ENCODE measurements at regions not wholly inside any gene's neighbourhood (a gene's known extent, or its start where the extent isn't known, plus 50 kb on each side); places are given as distances from the start of the nearest gene placed in this dataset.

DNA sequence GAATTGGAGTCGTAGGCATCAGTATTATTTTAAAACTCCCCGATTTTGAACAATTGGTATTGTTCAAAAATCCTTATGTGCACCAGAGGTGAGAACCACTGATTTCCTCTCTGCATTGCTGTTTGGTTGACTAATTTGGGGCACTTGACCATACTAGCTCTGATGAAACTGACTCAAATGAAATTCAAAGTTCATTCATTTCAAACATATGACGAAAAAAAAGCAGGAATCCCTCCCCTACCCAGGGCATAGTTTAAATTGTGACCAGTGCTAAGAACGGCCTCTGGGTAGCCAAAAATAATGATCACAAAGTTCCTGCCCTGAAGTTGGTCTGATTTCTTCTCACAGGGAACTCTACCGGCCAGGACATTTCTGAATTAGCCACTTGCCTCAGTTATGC is 75.7 kb upstream of the EGFL6 start:
- Histone ChIP-seq H3K4me3 (ENCODE audit: low read depth, low read length) (no peak overlapping the region), H3K36me3 (ENCODE audit: control insufficient read depth, insufficient read depth, low read length) (no peaks in the 10 kb centered on the region), H3K27me3 (ENCODE audit: control insufficient read depth, insufficient read depth, low read length) (peaks cover 2% of the 10 kb centered on the region)
- no peak for DNase-seq (ENCODE audit: low read depth)
- TF ChIP-seq CTCF (IDR thresholded peaks at IDR 0.05; ENCODE audit: insufficient read depth, low read length, poor library complexity, severe bottlenecking): no peak

DNA sequence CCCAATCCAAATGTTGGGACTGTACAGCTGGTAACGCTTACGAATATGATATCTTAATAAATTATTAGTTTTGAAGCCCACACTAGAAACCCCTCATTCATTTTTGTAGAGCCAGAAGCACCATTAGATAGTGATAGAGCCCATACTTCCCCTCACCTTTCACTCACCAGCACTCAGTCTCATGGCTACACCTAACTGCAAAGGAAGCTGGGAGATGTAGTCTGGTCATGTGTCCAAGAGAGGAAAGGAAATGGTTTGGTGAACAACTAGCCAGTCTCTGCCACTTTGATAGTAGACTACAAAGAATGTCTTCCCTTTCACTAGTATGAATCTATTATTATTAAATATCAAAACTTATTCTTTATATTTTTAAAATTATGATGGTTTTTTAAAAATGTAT is 77.1 kb upstream of the EGFL6 start:
- peaks cover 2% of the 10 kb centered on the region for H3K27me3 ChIP-seq (ENCODE audit: control insufficient read depth, insufficient read depth, low read length)
- H3K4me3 ChIP-seq (ENCODE audit: low read depth, low read length): no peak overlapping the region
- no peaks in the 10 kb centered on the region for H3K36me3 ChIP-seq (ENCODE audit: control insufficient read depth, insufficient read depth, low read length)
- TF ChIP-seq CTCF (IDR thresholded peaks at IDR 0.05; ENCODE audit: insufficient read depth, low read length, poor library complexity, severe bottlenecking): no peak
- DNase-seq (ENCODE audit: low read depth): no peak

DNA sequence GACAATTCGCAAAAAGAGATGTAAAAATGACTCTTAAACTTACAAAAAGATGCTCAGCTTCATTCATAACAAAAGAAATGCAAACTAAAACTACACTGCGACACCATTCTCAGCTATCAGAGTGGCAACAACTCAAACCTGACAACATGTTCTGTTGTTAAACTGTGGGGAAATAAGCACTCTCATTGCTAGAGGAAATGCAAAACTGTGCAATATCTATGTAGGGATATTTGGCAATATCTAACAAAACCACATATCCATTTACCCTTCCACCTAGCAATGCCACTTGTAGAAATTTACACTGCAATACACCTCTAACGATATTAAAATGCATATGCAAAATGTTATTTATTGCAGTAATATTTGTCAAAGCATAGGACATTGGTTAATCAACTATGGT is 78.3 kb upstream of the EGFL6 start:
- Histone ChIP-seq H3K36me3 (ENCODE audit: control insufficient read depth, insufficient read depth, low read length) (no peaks in the 10 kb centered on the region), H3K4me3 (ENCODE audit: low read depth, low read length) (no peak overlapping the region), H3K27me3 (ENCODE audit: control insufficient read depth, insufficient read depth, low read length) (peaks cover 2% of the 10 kb centered on the region)
- TF ChIP-seq CTCF (IDR thresholded peaks at IDR 0.05; ENCODE audit: insufficient read depth, low read length, poor library complexity, severe bottlenecking): no peak
- no peak for DNase-seq (ENCODE audit: low read depth)

- no peak for TF ChIP-seq CTCF (IDR thresholded peaks at IDR 0.05; ENCODE audit: insufficient read depth, low read length, poor library complexity, severe bottlenecking)
- no peaks in the 10 kb centered on the region for H3K36me3 ChIP-seq (ENCODE audit: control insufficient read depth, insufficient read depth, low read length)
- DNase-seq (ENCODE audit: low read depth): no peak
- H3K27me3 ChIP-seq (ENCODE audit: control insufficient read depth, insufficient read depth, low read length): no peaks in the 10 kb centered on the region
- no peak overlapping the region for H3K4me3 ChIP-seq (ENCODE audit: low read depth, low read length)
These were observed 79.9 kb upstream of the EGFL6 start for GRCh38 chrX:13489454-13489853.

GRCh38 chrX:13487731-13488505 is 81.5 kb upstream of the EGFL6 start:
- H3K36me3 ChIP-seq (ENCODE audit: control insufficient read depth, insufficient read depth, low read length): no peaks in the 10 kb centered on the region
- no peak overlapping the region for H3K4me3 ChIP-seq (ENCODE audit: low read depth, low read length)
- peak; percentile 49 for TF ChIP-seq CTCF (IDR thresholded peaks at IDR 0.05; ENCODE audit: insufficient read depth, low read length, poor library complexity, severe bottlenecking)
- DNase-seq (ENCODE audit: low read depth): peak; percentile 21
- H3K27me3 ChIP-seq (ENCODE audit: control insufficient read depth, insufficient read depth, low read length): no peaks in the 10 kb centered on the region

- Histone ChIP-seq H3K27me3 (ENCODE audit: control insufficient read depth, insufficient read depth, low read length) (no peaks in the 10 kb centered on the region), H3K36me3 (ENCODE audit: control insufficient read depth, insufficient read depth, low read length) (no peaks in the 10 kb centered on the region), H3K4me3 (ENCODE audit: low read depth, low read length) (no peak overlapping the region)
- TF ChIP-seq CTCF (IDR thresholded peaks at IDR 0.05; ENCODE audit: insufficient read depth, low read length, poor library complexity, severe bottlenecking): no peak
- no peak for DNase-seq (ENCODE audit: low read depth)
These were observed 84.2 kb upstream of the EGFL6 start for GRCh38 chrX:13485167-13485566.
